Loucy (cell line): ENCODE measurements at regions not wholly inside any gene's neighbourhood (a gene's known extent, or its start where the extent isn't known, plus 50 kb on each side); places are given as distances from the start of the nearest gene placed in this dataset.

Experiments
- H2AFZ ChIP-seq: fragments of 200-600 bp; sonication (generic); 2 replicates; pipeline ENCODE4 v1.6.0; 2016; ENCODE audit warnings: antibody characterized with exemption, mild to moderate bottlenecking, low read length, moderate library complexity
- H3F3A ChIP-seq: fragments of 200-600 bp; 2 replicates; pipeline ENCODE4 v1.6.0; 2016; ENCODE audit warnings: antibody characterized with exemption, low read depth, mild to moderate bottlenecking
- H3K27me3 ChIP-seq: fragments of 200-600 bp; sonication (generic); 2 replicates; pipeline ENCODE4 v1.6.1; 2014; ENCODE audit warnings: low read length, mild to moderate bottlenecking; ENCODE audit not compliant: insufficient read depth, poor library complexity, severe bottlenecking
- H3K36me3 ChIP-seq: fragments of 200-600 bp; sonication (generic); 2 replicates; pipeline ENCODE4 v1.6.1; 2016; ENCODE audit warnings: low read length; ENCODE audit not compliant: insufficient read depth
- H3K4me1 ChIP-seq: fragments of 200-600 bp; sonication (generic); 2 replicates; pipeline ENCODE4 v1.5.1; 2014; ENCODE audit warnings: low read length, mild to moderate bottlenecking; ENCODE audit not compliant: insufficient read depth, poor library complexity, severe bottlenecking
- H3K4me2 ChIP-seq: fragments of 200-600 bp; sonication (generic); 2 replicates; pipeline ENCODE4 v1.6.0; 2014; ENCODE audit warnings: antibody characterized with exemption, low read length, low read depth, mild to moderate bottlenecking; ENCODE audit not compliant: poor library complexity, severe bottlenecking
- H3K4me3 ChIP-seq: fragments of 200-600 bp; sonication (generic); 2 replicates; pipeline ENCODE4 v1.5.1; 2014; ENCODE audit warnings: low read length, mild to moderate bottlenecking, mixed read lengths; ENCODE audit not compliant: poor library complexity, severe bottlenecking
- H3K79me2 ChIP-seq: fragments of 200-600 bp; sonication (generic); 2 replicates; pipeline ENCODE4 v1.6.1; 2014; ENCODE audit warnings: low read length; ENCODE audit not compliant: insufficient read depth
- H3K9ac ChIP-seq: fragments of 200-600 bp; sonication (generic); 2 replicates; pipeline ENCODE4 v1.6.0; 2014; ENCODE audit warnings: mild to moderate bottlenecking, low read depth, low read length, moderate library complexity; ENCODE audit not compliant: poor library complexity, severe bottlenecking
- H3K9me2 ChIP-seq: fragments of 200-600 bp; sonication (generic); replicated peaks from 2 replicates; pipeline ENCODE4 v1.6.1; 2016; ENCODE audit warnings: low read depth, low read length, mixed read lengths
- H3K9me3 ChIP-seq: fragments of 200-600 bp; sonication (generic); 2 replicates; pipeline ENCODE4 v1.6.1; 2014; ENCODE audit warnings: mild to moderate bottlenecking, antibody characterized with exemption, low read length, low read depth; ENCODE audit not compliant: insufficient read depth
- H4K20me1 ChIP-seq: fragments of 200-600 bp; sonication (generic); 2 replicates; pipeline ENCODE4 v1.6.0; 2014; ENCODE audit warnings: antibody characterized with exemption, low read length, mild to moderate bottlenecking; ENCODE audit not compliant: insufficient read depth, poor library complexity, severe bottlenecking
- CTCF ChIP-seq: fragments of 200-600 bp; sonication (generic); conservative IDR thresholded peaks from 2 replicates; pipeline ENCODE4 v1.5.1; 2014; ENCODE audit warnings: mild to moderate bottlenecking, antibody characterized with exemption, low read length
- EZH2phosphoT487 ChIP-seq: fragments of 200-600 bp; IDR thresholded peaks from 2 replicates; pipeline ENCODE4 v1.6.1; 2018; ENCODE audit warnings: antibody characterized with exemption, mild to moderate bottlenecking, moderate library complexity, borderline replicate concordance

- Histone ChIP-seq H3K36me3 (no peaks in the 10 kb centered on the region), H4K20me1 (no peaks in the 10 kb centered on the region), H3K9me2 (no peaks in the 10 kb centered on the region), H3K9me3 (no peaks in the 10 kb centered on the region), H3K4me1 (no peaks in the 10 kb centered on the region), H3K4me3 (no peak overlapping the region), H3K27me3 (peaks cover 24% of the 10 kb centered on the region), H3K9ac (no peak overlapping the region), H3K4me2 (no peak overlapping the region), H3K79me2 (no peaks in the 10 kb centered on the region), H3F3A (no peaks in the 10 kb centered on the region), H2AFZ (no peak overlapping the region)
- TF ChIP-seq CTCF (no peak), EZH2phosphoT487 (no peak)
These were observed 69.2 kb downstream of the NABP1 start for GRCh38 chr2:191747170-191747530.

GRCh38 chr2:191748059-191748461 lies 70.1 kb downstream of the NABP1 start:
- H3K4me2 ChIP-seq: no peak overlapping the region
- H3K9me3 ChIP-seq: no peaks in the 10 kb centered on the region
- H3F3A ChIP-seq: no peaks in the 10 kb centered on the region
- H3K9ac ChIP-seq: no peak overlapping the region
- no peak overlapping the region for H3K4me3 ChIP-seq
- H2AFZ ChIP-seq: no peak overlapping the region
- no peaks in the 10 kb centered on the region for H3K9me2 ChIP-seq
- TF ChIP-seq EZH2phosphoT487 (no peak), CTCF (no peak)
- no peaks in the 10 kb centered on the region for H4K20me1 ChIP-seq
- H3K36me3 ChIP-seq: no peaks in the 10 kb centered on the region
- no peaks in the 10 kb centered on the region for H3K79me2 ChIP-seq
- H3K27me3 ChIP-seq: peaks cover 24% of the 10 kb centered on the region
- H3K4me1 ChIP-seq: no peaks in the 10 kb centered on the region

- no peak overlapping the region for H3K4me2 ChIP-seq
- peaks cover 24% of the 10 kb centered on the region for H3K27me3 ChIP-seq
- H3K9me2 ChIP-seq: no peaks in the 10 kb centered on the region
- no peaks in the 10 kb centered on the region for H4K20me1 ChIP-seq
- H2AFZ ChIP-seq: no peak overlapping the region
- H3K4me3 ChIP-seq: no peak overlapping the region
- TF ChIP-seq EZH2phosphoT487: no peak
- TF ChIP-seq CTCF: no peak
- H3K79me2 ChIP-seq: no peaks in the 10 kb centered on the region
- no peaks in the 10 kb centered on the region for H3F3A ChIP-seq
- no peaks in the 10 kb centered on the region for H3K9me3 ChIP-seq
- no peak overlapping the region for H3K9ac ChIP-seq
- no peaks in the 10 kb centered on the region for H3K36me3 ChIP-seq
- H3K4me1 ChIP-seq: no peaks in the 10 kb centered on the region
These were observed 70.7 kb downstream of the NABP1 start for GRCh38 chr2:191748528-191749180.
